IPS DF 6.9 (cell line): ENCODE measurements at regions not wholly inside any gene's neighbourhood (a gene's known extent, or its start where the extent isn't known, plus 50 kb on each side); places are given as distances from the start of the nearest gene placed in this dataset.

Experiments
- DNase-seq: peaks from one replicate; pipeline ENCODE4 v3.0.0-alpha.2; 2013; ENCODE audit warnings: low read depth, low spot score
- H3K27ac ChIP-seq: one replicate; pipeline ENCODE4 v1.5.1; 2013; ENCODE audit warnings: low read length, control low read depth
- H3K27me3 ChIP-seq: 2 replicates; pipeline ENCODE4 v1.6.1; 2013; ENCODE audit warnings: mild to moderate bottlenecking, low read length; ENCODE audit not compliant: control insufficient read depth, insufficient read depth
- H3K36me3 ChIP-seq: 2 replicates; pipeline ENCODE4 v1.6.1; 2013; ENCODE audit warnings: low read length; ENCODE audit not compliant: control insufficient read depth, insufficient read depth
- H3K4me1 ChIP-seq: 2 replicates; pipeline ENCODE4 v1.6.1; 2013; ENCODE audit warnings: low read length; ENCODE audit not compliant: control insufficient read depth, insufficient read depth
- H3K4me3 ChIP-seq: 2 replicates; pipeline ENCODE4 v1.5.1; 2013; ENCODE audit warnings: mild to moderate bottlenecking, low read length
- H3K9me3 ChIP-seq: 2 replicates; pipeline ENCODE4 v1.6.1; 2013; ENCODE audit warnings: low read length, inconsistent platforms; ENCODE audit not compliant: control insufficient read depth, insufficient read depth
- WGBS: extraction: QIAGEN DNeasy Blood & Tissue Kit; methylation state at CpG from one replicate; pipeline ENCODE4 v1.1.7; 2013; ENCODE audit warnings: mixed read lengths, missing lambda C conversion rate; ENCODE audit not compliant: insufficient read length, insufficient coverage; 5-methylcytosine and 5-hydroxymethylcytosine counted together

- no CpG with 5 or more reads among the region's 1 CpG for WGBS
- Histone ChIP-seq H3K27ac (no peak overlapping the region), H3K36me3 (no peaks in the 10 kb centered on the region), H3K27me3 (no peaks in the 10 kb centered on the region), H3K4me3 (no peak overlapping the region), H3K4me1 (no peaks in the 10 kb centered on the region), H3K9me3 (no peaks in the 10 kb centered on the region)
- DNase-seq = no peak
Observed at GRCh38 chr18:3328532-3328931, 66.6 kb downstream of the MYL12B start.

- Histone ChIP-seq H3K27ac (no peak overlapping the region), H3K4me3 (no peak overlapping the region), H3K9me3 (no peaks in the 10 kb centered on the region), H3K4me1 (no peaks in the 10 kb centered on the region), H3K36me3 (no peaks in the 10 kb centered on the region), H3K27me3 (no peaks in the 10 kb centered on the region)
- no CpG with 5 or more reads among the region's 5 CpGs for WGBS
- DNase-seq = no peak
Observed at GRCh38 chr18:3329471-3329870, 67.5 kb downstream of the MYL12B start.

- Histone ChIP-seq H3K4me3 (no peak overlapping the region), H3K4me1 (no peaks in the 10 kb centered on the region), H3K27me3 (no peaks in the 10 kb centered on the region), H3K9me3 (no peaks in the 10 kb centered on the region), H3K27ac (no peak overlapping the region), H3K36me3 (no peaks in the 10 kb centered on the region)
- WGBS = no CpG with 5 or more reads among the region's 1 CpG
- DNase-seq = no peak
Observed at GRCh38 chr18:3329872-3330271, 67.9 kb downstream of the MYL12B start.

GRCh38 chr18:3330622-3331021 lies 68.7 kb downstream of the MYL12B start:
- Histone ChIP-seq H3K27ac (no peak overlapping the region), H3K9me3 (no peaks in the 10 kb centered on the region), H3K27me3 (no peaks in the 10 kb centered on the region), H3K4me3 (no peak overlapping the region), H3K4me1 (no peaks in the 10 kb centered on the region), H3K36me3 (no peaks in the 10 kb centered on the region)
- no peak for DNase-seq
- WGBS = no CpG with 5 or more reads among the region's 12 CpGs

- no peaks in the 10 kb centered on the region for H3K27me3 ChIP-seq
- no peak overlapping the region for H3K27ac ChIP-seq
- WGBS = no CpG with 5 or more reads among the region's 2 CpGs
- no peaks in the 10 kb centered on the region for H3K4me1 ChIP-seq
- H3K4me3 ChIP-seq = no peak overlapping the region
- no peak for DNase-seq
- H3K9me3 ChIP-seq = no peaks in the 10 kb centered on the region
- H3K36me3 ChIP-seq = no peaks in the 10 kb centered on the region
Observed at GRCh38 chr18:3332376-3332775, 70.4 kb downstream of the MYL12B start.

- Histone ChIP-seq H3K4me1 (no peaks in the 10 kb centered on the region), H3K27me3 (no peaks in the 10 kb centered on the region), H3K36me3 (no peaks in the 10 kb centered on the region), H3K4me3 (no peak overlapping the region), H3K9me3 (no peaks in the 10 kb centered on the region), H3K27ac (no peak overlapping the region)
- WGBS = no CpG with 5 or more reads among the region's 4 CpGs
- no peak for DNase-seq
Observed at GRCh38 chr18:3333056-3333720, 71.3 kb downstream of the MYL12B start.

- 100% methylated on average over 1 of the region's 4 CpGs for WGBS
Observed at GRCh38 chr18:3333721-3334386, 71.9 kb downstream of the MYL12B start.

GRCh38 chr18:3340015-3340681 lies 78.2 kb downstream of the MYL12B start:
- DNase-seq = no peak
- Histone ChIP-seq H3K4me1 (no peaks in the 10 kb centered on the region), H3K9me3 (no peaks in the 10 kb centered on the region), H3K27me3 (no peaks in the 10 kb centered on the region), H3K27ac (no peak overlapping the region), H3K36me3 (no peaks in the 10 kb centered on the region), H3K4me3 (no peak overlapping the region)
- no CpG with 5 or more reads among the region's 6 CpGs for WGBS

More at GRCh38 chr18:3333721-3334386, 71.9 kb downstream of the MYL12B start:
- Histone ChIP-seq H3K27me3 (no peaks in the 10 kb centered on the region), H3K36me3 (no peaks in the 10 kb centered on the region), H3K4me1 (no peaks in the 10 kb centered on the region), H3K27ac (no peak overlapping the region), H3K9me3 (no peaks in the 10 kb centered on the region), H3K4me3 (no peak overlapping the region)
- DNase-seq = no peak

GRCh38 chr18:3340682-3341097 lies 78.8 kb downstream of the MYL12B start:
- H3K4me1 ChIP-seq = no peaks in the 10 kb centered on the region
- no peak overlapping the region for H3K27ac ChIP-seq
- no CpG with 5 or more reads among the region's 2 CpGs for WGBS
- H3K36me3 ChIP-seq = no peaks in the 10 kb centered on the region
- no peaks in the 10 kb centered on the region for H3K27me3 ChIP-seq
- H3K4me3 ChIP-seq = no peak overlapping the region
- DNase-seq = no peak
- H3K9me3 ChIP-seq = no peaks in the 10 kb centered on the region

- Histone ChIP-seq H3K9me3 (no peaks in the 10 kb centered on the region), H3K27me3 (no peaks in the 10 kb centered on the region; the same call in 1 of the 2 replicates), H3K36me3 (no peaks in the 10 kb centered on the region), H3K4me3 (no peak overlapping the region), H3K4me1 (no peaks in the 10 kb centered on the region), H3K27ac (no peak overlapping the region)
- no CpG with 5 or more reads among the region's 5 CpGs for WGBS
- no peak for DNase-seq
Observed at GRCh38 chr18:3342628-3343027, 80.7 kb downstream of the MYL12B start.
